Neutrophil (primary cell): ENCODE measurements at regions not wholly inside any gene's neighbourhood (a gene's known extent, or its start where the extent isn't known, plus 50 kb on each side); places are given as distances from the start of the nearest gene placed in this dataset.

Experiments
- H3K27ac ChIP-seq: fragments of 200-600 bp; sonication (generic); 2 replicates; pipeline ENCODE4 v1.5.1; 2016; ENCODE audit warnings: mild to moderate bottlenecking, moderate library complexity
- H3K27me3 ChIP-seq: fragments of 200-600 bp; sonication (generic); 2 replicates; pipeline ENCODE4 v1.6.0; 2016; ENCODE audit warnings: mild to moderate bottlenecking
- H3K36me3 ChIP-seq: fragments of 200-600 bp; sonication (generic); 2 replicates; pipeline ENCODE4 v1.5.1; 2017
- H3K4me1 ChIP-seq, 2 experiments: fragments of 200-600 bp in 1 of 2; sonication (generic) in 1 of 2; 1 replicate in 1 of 2; 2 replicates in 1 of 2; pipeline versions ENCODE4 v1.5.1 to v1.6.1; 2013 to 2016; ENCODE audit warnings: low read depth in 1 of 2, low read length in 1 of 2, mild to moderate bottlenecking in 1 of 2, moderate library complexity in 1 of 2; ENCODE audit not compliant: control insufficient read depth in 1 of 2, insufficient read depth in 1 of 2
- H3K4me3 ChIP-seq, 2 experiments: fragments of 200-600 bp in 1 of 2; sonication (generic) in 1 of 2; 1 replicate in 1 of 2; 2 replicates in 1 of 2; pipeline ENCODE4 v1.5.1; 2013 to 2016; ENCODE audit warnings: low read depth in 1 of 2, low read length in 1 of 2, mild to moderate bottlenecking in 1 of 2, moderate library complexity in 1 of 2
- H3K9me3 ChIP-seq: fragments of 200-600 bp; sonication (generic); 2 replicates; pipeline ENCODE4 v1.5.1; 2016
- TF ChIP-seq, protein P1 (sequence below): fragments of 200-600 bp; sonication (generic); IDR thresholded peaks from 2 replicates; pipeline ENCODE4 v1.5.1; 2016; ENCODE audit warnings: antibody characterized with exemption

DNA sequence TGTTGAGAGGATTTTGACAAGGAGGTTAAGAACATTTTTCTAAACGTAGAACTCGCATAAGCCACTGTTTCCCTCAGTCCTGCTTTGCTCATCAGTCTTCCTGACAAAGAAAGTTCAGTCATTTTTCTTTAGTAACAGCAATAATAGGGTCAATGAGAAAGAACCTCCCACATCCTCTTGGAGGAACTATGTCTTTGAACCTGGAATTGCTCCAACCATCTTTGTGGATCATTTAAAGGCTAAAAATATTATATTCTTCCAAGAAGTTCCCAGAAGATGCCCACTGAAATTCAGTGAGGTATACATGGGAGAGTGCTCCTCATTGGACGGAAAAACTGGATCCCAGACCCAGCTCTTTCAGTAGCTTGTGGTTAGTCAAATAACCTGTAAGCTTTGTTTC lies 282.8 kb upstream of the FAR2 start:
- peaks cover 5 to 8% of the 10 kb centered on the region in 2 experiments for H3K4me1 ChIP-seq
- TF ChIP-seq, protein P1, sequence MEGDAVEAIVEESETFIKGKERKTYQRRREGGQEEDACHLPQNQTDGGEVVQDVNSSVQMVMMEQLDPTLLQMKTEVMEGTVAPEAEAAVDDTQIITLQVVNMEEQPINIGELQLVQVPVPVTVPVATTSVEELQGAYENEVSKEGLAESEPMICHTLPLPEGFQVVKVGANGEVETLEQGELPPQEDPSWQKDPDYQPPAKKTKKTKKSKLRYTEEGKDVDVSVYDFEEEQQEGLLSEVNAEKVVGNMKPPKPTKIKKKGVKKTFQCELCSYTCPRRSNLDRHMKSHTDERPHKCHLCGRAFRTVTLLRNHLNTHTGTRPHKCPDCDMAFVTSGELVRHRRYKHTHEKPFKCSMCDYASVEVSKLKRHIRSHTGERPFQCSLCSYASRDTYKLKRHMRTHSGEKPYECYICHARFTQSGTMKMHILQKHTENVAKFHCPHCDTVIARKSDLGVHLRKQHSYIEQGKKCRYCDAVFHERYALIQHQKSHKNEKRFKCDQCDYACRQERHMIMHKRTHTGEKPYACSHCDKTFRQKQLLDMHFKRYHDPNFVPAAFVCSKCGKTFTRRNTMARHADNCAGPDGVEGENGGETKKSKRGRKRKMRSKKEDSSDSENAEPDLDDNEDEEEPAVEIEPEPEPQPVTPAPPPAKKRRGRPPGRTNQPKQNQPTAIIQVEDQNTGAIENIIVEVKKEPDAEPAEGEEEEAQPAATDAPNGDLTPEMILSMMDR = no peak
- no peak overlapping the region for H3K4me3 ChIP-seq
- H3K36me3 ChIP-seq = no peaks in the 10 kb centered on the region
- H3K27ac ChIP-seq = no peak overlapping the region
- no peaks in the 10 kb centered on the region for H3K9me3 ChIP-seq
- no peaks in the 10 kb centered on the region for H3K27me3 ChIP-seq

GRCh38 chr12:28866715-28867503 lies 282.2 kb upstream of the FAR2 start:
- no peaks in the 10 kb centered on the region for H3K36me3 ChIP-seq
- TF ChIP-seq, protein P1 = no peak
- H3K4me1 ChIP-seq = peaks cover 5 to 8% of the 10 kb centered on the region in 2 experiments
- H3K27ac ChIP-seq = no peak overlapping the region
- H3K4me3 ChIP-seq = no peak overlapping the region
- H3K9me3 ChIP-seq = no peaks in the 10 kb centered on the region
- H3K27me3 ChIP-seq = no peaks in the 10 kb centered on the region

DNA sequence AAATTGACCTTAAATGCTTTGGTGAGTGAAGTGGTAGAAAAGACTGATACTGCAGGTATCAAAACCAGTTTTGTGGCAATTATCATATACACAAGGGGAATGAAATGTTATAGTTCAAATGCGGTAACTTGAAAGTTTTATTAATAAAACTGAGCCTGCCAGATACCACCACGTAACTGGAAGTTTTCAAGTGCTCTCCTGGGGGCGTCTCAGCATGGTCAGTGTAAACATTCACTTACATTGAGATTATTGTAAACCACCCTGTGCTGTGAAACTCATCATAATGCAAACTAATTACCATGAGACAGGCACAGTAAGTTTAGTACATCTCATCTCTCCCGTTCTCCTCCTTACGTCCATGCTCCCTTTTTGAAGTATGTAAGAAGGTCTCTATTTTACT lies 280.7 kb upstream of the FAR2 start:
- Histone ChIP-seq H3K27me3 (no peaks in the 10 kb centered on the region), H3K4me1 (peaks cover 5 to 8% of the 10 kb centered on the region in 2 experiments), H3K4me3 (no peak overlapping the region), H3K36me3 (no peaks in the 10 kb centered on the region), H3K27ac (no peak overlapping the region), H3K9me3 (no peaks in the 10 kb centered on the region)
- TF ChIP-seq, protein P1 = no peak

- H3K36me3 ChIP-seq = no peaks in the 10 kb centered on the region
- peaks cover 5 to 8% of the 10 kb centered on the region in 2 experiments for H3K4me1 ChIP-seq
- H3K4me3 ChIP-seq = no peak overlapping the region
- H3K27me3 ChIP-seq = no peaks in the 10 kb centered on the region
- no peaks in the 10 kb centered on the region for H3K9me3 ChIP-seq
- TF ChIP-seq, protein P1 = no peak
- H3K27ac ChIP-seq = no peak overlapping the region
These were observed 279.9 kb upstream of the FAR2 start for GRCh38 chr12:28869197-28869596.

- Histone ChIP-seq H3K27me3 (no peaks in the 10 kb centered on the region), H3K36me3 (no peaks in the 10 kb centered on the region), H3K4me3 (no peak overlapping the region), H3K27ac (no peak overlapping the region), H3K9me3 (no peaks in the 10 kb centered on the region), H3K4me1 (peaks cover 5 to 8% of the 10 kb centered on the region in 2 experiments)
- TF ChIP-seq, protein P1 = no peak
These were observed 278.1 kb upstream of the FAR2 start for GRCh38 chr12:28870839-28871440.
